ENCODE measurements at regions not wholly inside any gene's neighbourhood (a gene's known extent, or its start where the extent isn't known, plus 50 kb on each side); places are given as distances from the start of the nearest gene placed in this dataset.

GRCh38 chr2:220072669-220073220 lies 445.3 kb downstream of the SLC4A3 start:
- intact Hi-C loops (cut with DNase I; ENCODE audit: low total_unique reads), result no loop called here
- 60 to 62% methylated on average over 1 to 8 of the region's 8 CpGs for WGBS, 2 donors (ENCODE audit: low coverage in 1 of 2)

DNA sequence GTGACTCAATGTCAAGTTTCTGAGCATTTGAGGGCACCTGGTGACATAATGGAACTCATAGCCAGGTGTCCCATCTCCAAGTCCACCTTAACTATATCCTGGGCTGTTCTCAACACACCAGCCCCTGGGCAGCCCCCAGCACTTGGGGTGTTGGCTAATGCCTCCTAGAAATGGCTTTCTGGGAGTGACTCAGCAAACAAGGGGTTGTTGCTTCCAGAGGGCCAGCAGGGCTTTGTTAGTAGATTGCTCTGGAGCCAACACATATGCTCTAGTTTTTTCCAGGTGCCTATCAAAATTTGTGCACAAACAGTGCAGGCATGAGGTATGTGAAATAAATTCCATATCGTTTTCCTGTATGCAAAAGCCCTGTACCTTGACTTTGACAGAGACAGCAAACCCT lies 448.4 kb downstream of the SLC4A3 start:
- TF ChIP-seq EP300 (IDR thresholded peaks at IDR 0.05; ENCODE audit: low read depth) (no peak), POLR2A (IDR thresholded peaks at IDR 0.05) (no peak), POLR2AphosphoS5 (IDR thresholded peaks at IDR 0.05) (no peak)
- TF ChIP-seq, protein P1, sequence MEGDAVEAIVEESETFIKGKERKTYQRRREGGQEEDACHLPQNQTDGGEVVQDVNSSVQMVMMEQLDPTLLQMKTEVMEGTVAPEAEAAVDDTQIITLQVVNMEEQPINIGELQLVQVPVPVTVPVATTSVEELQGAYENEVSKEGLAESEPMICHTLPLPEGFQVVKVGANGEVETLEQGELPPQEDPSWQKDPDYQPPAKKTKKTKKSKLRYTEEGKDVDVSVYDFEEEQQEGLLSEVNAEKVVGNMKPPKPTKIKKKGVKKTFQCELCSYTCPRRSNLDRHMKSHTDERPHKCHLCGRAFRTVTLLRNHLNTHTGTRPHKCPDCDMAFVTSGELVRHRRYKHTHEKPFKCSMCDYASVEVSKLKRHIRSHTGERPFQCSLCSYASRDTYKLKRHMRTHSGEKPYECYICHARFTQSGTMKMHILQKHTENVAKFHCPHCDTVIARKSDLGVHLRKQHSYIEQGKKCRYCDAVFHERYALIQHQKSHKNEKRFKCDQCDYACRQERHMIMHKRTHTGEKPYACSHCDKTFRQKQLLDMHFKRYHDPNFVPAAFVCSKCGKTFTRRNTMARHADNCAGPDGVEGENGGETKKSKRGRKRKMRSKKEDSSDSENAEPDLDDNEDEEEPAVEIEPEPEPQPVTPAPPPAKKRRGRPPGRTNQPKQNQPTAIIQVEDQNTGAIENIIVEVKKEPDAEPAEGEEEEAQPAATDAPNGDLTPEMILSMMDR (IDR thresholded peaks at IDR 0.05), result no peak
- DNase-seq, result no peak
- no peaks in the 10 kb centered on the region for H3K36me3 ChIP-seq
- 48% methylated on average over 1 of the region's 1 CpG; no CpG with 5 or more reads in 1 of the 2 donors for WGBS, 2 donors (ENCODE audit: low coverage in 1 of 2)
- H3K4me1 ChIP-seq, result no peaks in the 10 kb centered on the region
- no peaks in the 10 kb centered on the region for H3K27me3 ChIP-seq
- intact Hi-C loops (cut with DNase I; ENCODE audit: low total_unique reads), result no loop called here
- H3K4me3 ChIP-seq, result no peak overlapping the region
- H3K27ac ChIP-seq, result no peak overlapping the region
- in situ Hi-C loops (cut with MboI; ENCODE audit: low pct_ligation_motif_present in 1 of 4, low pct_unique_long_range_greater_than_20kb in 1 of 4, low sequenced_read_pairs in 3 of 4), result no loop called here
- H3K9me3 ChIP-seq, result no peaks in the 10 kb centered on the region

More at GRCh38 chr2:220072669-220073220, 445.3 kb downstream of the SLC4A3 start:
- Histone ChIP-seq H3K4me3 (no peak overlapping the region), H3K36me3 (no peaks in the 10 kb centered on the region), H3K4me1 (no peaks in the 10 kb centered on the region), H3K27ac (no peak overlapping the region), H3K9me3 (no peaks in the 10 kb centered on the region), H3K27me3 (no peaks in the 10 kb centered on the region)
- in situ Hi-C loops (cut with MboI; ENCODE audit: low pct_ligation_motif_present in 1 of 4, low pct_unique_long_range_greater_than_20kb in 1 of 4, low sequenced_read_pairs in 3 of 4), result no loop called here
- no peak for TF ChIP-seq EP300 (IDR thresholded peaks at IDR 0.05; ENCODE audit: low read depth)
- TF ChIP-seq, protein P1 (IDR thresholded peaks at IDR 0.05), result no peak
- no peak for TF ChIP-seq POLR2AphosphoS5 (IDR thresholded peaks at IDR 0.05)
- no peak for TF ChIP-seq POLR2A (IDR thresholded peaks at IDR 0.05)
- DNase-seq, result no peak

- no peak for DNase-seq
- in situ Hi-C loops (cut with MboI; ENCODE audit: low pct_ligation_motif_present in 1 of 4, low pct_unique_long_range_greater_than_20kb in 1 of 4, low sequenced_read_pairs in 3 of 4), result no loop called here
- H3K4me1 ChIP-seq, result no peaks in the 10 kb centered on the region
Measured at GRCh38 chr2:220076734-220077133, 449.3 kb downstream of the SLC4A3 start.

GRCh38 chr2:220077488-220077887 lies 450.1 kb downstream of the SLC4A3 start:
- intact Hi-C loops (cut with DNase I; ENCODE audit: low total_unique reads), result no loop called here
- TF ChIP-seq POLR2AphosphoS5 (IDR thresholded peaks at IDR 0.05), result no peak
- no peak for TF ChIP-seq EP300 (IDR thresholded peaks at IDR 0.05; ENCODE audit: low read depth)
- TF ChIP-seq, protein P1 (IDR thresholded peaks at IDR 0.05), result no peak
- TF ChIP-seq POLR2A (IDR thresholded peaks at IDR 0.05), result no peak
- 35 to 43% methylated on average over 6 of the region's 6 CpGs for WGBS, 2 donors (ENCODE audit: low coverage in 1 of 2)
- Histone ChIP-seq H3K27me3 (no peaks in the 10 kb centered on the region), H3K27ac (no peak overlapping the region), H3K9me3 (no peaks in the 10 kb centered on the region), H3K36me3 (no peaks in the 10 kb centered on the region), H3K4me1 (no peaks in the 10 kb centered on the region), H3K4me3 (no peak overlapping the region)
- DNase-seq, result no peak
- in situ Hi-C loops (cut with MboI; ENCODE audit: low pct_ligation_motif_present in 1 of 4, low pct_unique_long_range_greater_than_20kb in 1 of 4, low sequenced_read_pairs in 3 of 4), result no loop called here

More at GRCh38 chr2:220076734-220077133, 449.3 kb downstream of the SLC4A3 start:
- WGBS, 2 donors (ENCODE audit: low coverage in 1 of 2), result 71 to 72% methylated on average over 8 to 9 of the region's 9 CpGs
- Histone ChIP-seq H3K36me3 (no peaks in the 10 kb centered on the region), H3K27me3 (no peaks in the 10 kb centered on the region), H3K27ac (no peak overlapping the region), H3K9me3 (no peaks in the 10 kb centered on the region), H3K4me3 (no peak overlapping the region)
- intact Hi-C loops (cut with DNase I; ENCODE audit: low total_unique reads), result no loop called here
- TF ChIP-seq POLR2AphosphoS5 (IDR thresholded peaks at IDR 0.05) (no peak), EP300 (IDR thresholded peaks at IDR 0.05; ENCODE audit: low read depth) (no peak), POLR2A (IDR thresholded peaks at IDR 0.05) (no peak)
- TF ChIP-seq, protein P1 (IDR thresholded peaks at IDR 0.05), result no peak

All from transverse colon (tissue), 4 donors.